Caco-2 (cell line): ENCODE measurements at regions not wholly inside any gene's neighbourhood (a gene's known extent, or its start where the extent isn't known, plus 50 kb on each side); places are given as distances from the start of the nearest gene placed in this dataset.

Experiments used
- BruUV-seq: library from RNA; stranded (reverse); fragments of 400-500 nt; replicated peaks from 2 replicates; lab custom pipeline; 2021; lab: Mats Ljungman, UMichigan
- CTCF ChIA-PET: fragments of 300-600 bp; sonication (Branson Sonifier 250); formaldehyde crosslinking; loops from one replicate; lab custom pipeline; 2022; ENCODE audit warnings: antibody characterized with exemption; lab: Charles Lee
- POLR2A ChIA-PET: fragments of 300-600 bp; sonication (Branson Sonifier 250); formaldehyde crosslinking; loops from one replicate; lab custom pipeline; 2022; ENCODE audit warnings: antibody characterized with exemption; lab: Charles Lee
- DNase-seq, 2 experiments: peaks; one replicate each; pipeline versions ENCODE4 v3.0.0 to v3.0.0-alpha.2; 2020 to 2022
- H3K27me3 ChIP-seq: replicated peaks from 2 replicates; pipeline ENCODE4 v1.6.0; 2011; ENCODE audit warnings: low read length; ENCODE audit not compliant: control insufficient read depth, insufficient read depth
- H3K36me3 ChIP-seq: 2 replicates; pipeline ENCODE4 v1.5.1; 2011; ENCODE audit warnings: low read length; ENCODE audit not compliant: control insufficient read depth, insufficient read depth
- H3K4me1 ChIP-seq: fragments of 250-450 bp; sonication (Bioruptor Pico); 2 replicates; pipeline ENCODE4 v1.5.1; 2020; ENCODE audit warnings: mild to moderate bottlenecking
- H3K4me3 ChIP-seq: 2 replicates; pipeline ENCODE4 v1.5.1; 2011; ENCODE audit warnings: low read depth, mild to moderate bottlenecking, control low read depth, low read length
- H3K9me3 ChIP-seq: fragments of 250-450 bp; sonication (Bioruptor Pico); 2 replicates; pipeline ENCODE4 v1.5.1; 2020; ENCODE audit warnings: mild to moderate bottlenecking, moderate library complexity
- H3K27ac Mint-ChIP-seq: one replicate; pipeline ENCODE4 v1.8.0; 2022; ENCODE audit warnings: mixed read lengths; ENCODE audit not compliant: unreplicated experiment
- H3K27me3 Mint-ChIP-seq: one replicate; pipeline ENCODE4 v1.8.0; 2022; ENCODE audit warnings: mixed read lengths; ENCODE audit not compliant: insufficient read depth, unreplicated experiment
- H3K36me3 Mint-ChIP-seq: one replicate; pipeline ENCODE4 v1.8.0; 2022; ENCODE audit warnings: mild to moderate bottlenecking, mixed read lengths; ENCODE audit not compliant: insufficient read depth, unreplicated experiment
- H3K4me1 Mint-ChIP-seq: one replicate; pipeline ENCODE4 v1.8.0; 2022; ENCODE audit warnings: low read depth, mixed read lengths; ENCODE audit not compliant: unreplicated experiment
- H3K4me3 Mint-ChIP-seq: one replicate; pipeline ENCODE4 v1.8.0; 2022; ENCODE audit warnings: mild to moderate bottlenecking, moderate library complexity, mixed read lengths; ENCODE audit not compliant: unreplicated experiment
- H3K9me3 Mint-ChIP-seq: one replicate; pipeline ENCODE4 v1.8.0; 2022; ENCODE audit warnings: mixed read lengths; ENCODE audit not compliant: unreplicated experiment
- CTCF ChIP-seq, 2 experiments: fragments of 200-600 bp in 1 of 2; IDR thresholded peaks; 1 replicate in 1 of 2; 2 replicates in 1 of 2; pipeline versions ENCODE4 v1.5.1 to v1.8.0; 2011 to 2022; ENCODE audit warnings: antibody characterized with exemption in 1 of 2, control low read depth in 1 of 2, inconsistent platforms in 1 of 2, low read depth in 1 of 2, low read length in 1 of 2, mild to moderate bottlenecking in 1 of 2, moderate library complexity in 1 of 2; ENCODE audit not compliant: insufficient read depth in 1 of 2, severe bottlenecking in 1 of 2, unreplicated experiment in 1 of 2
- intact Hi-C: fragments of 100-400 bp; cut with micrococcal nuclease; formaldehyde crosslinking; loops from one replicate; pipeline ENCODE4 v1.10.0; 2022; ENCODE audit not compliant: unreplicated experiment

- Mint-ChIP-seq H3K4me3 (no peak overlapping the region), H3K9me3 (no peaks in the 10 kb centered on the region), H3K4me1 (no peaks in the 10 kb centered on the region), H3K36me3 (no peaks in the 10 kb centered on the region), H3K27ac (no peak overlapping the region), H3K27me3 (no peaks in the 10 kb centered on the region)
- Histone ChIP-seq H3K27me3 (no peaks in the 10 kb centered on the region), H3K9me3 (no peaks in the 10 kb centered on the region), H3K4me1 (no peaks in the 10 kb centered on the region), H3K4me3 (no peak overlapping the region), H3K36me3 (no peaks in the 10 kb centered on the region)
- intact Hi-C loops = no loop called here
- ChIA-PET POLR2A (no interaction called here), CTCF (no interaction called here)
- no peak for DNase-seq
- no peak for TF ChIP-seq CTCF (IDR thresholded peaks at IDR 0.05; ENCODE audit: insufficient read depth in 1 of 2, low read depth in 1 of 2, low read length in 1 of 2, severe bottlenecking in 1 of 2, unreplicated experiment in 1 of 2)
- BruUV-seq = no TSS peak
These were observed 296.6 kb downstream of the PLOD2 start for GRCh38 chr3:145864336-145864735.

GRCh38 chr3:145865399-145866018 lies 295.5 kb downstream of the PLOD2 start:
- no peaks in the 10 kb centered on the region for H3K4me1 Mint-ChIP-seq
- DNase-seq = no peak
- no peaks in the 10 kb centered on the region for H3K36me3 Mint-ChIP-seq
- intact Hi-C loops = no loop called here
- Histone ChIP-seq H3K9me3 (no peaks in the 10 kb centered on the region), H3K27me3 (no peaks in the 10 kb centered on the region), H3K4me1 (no peaks in the 10 kb centered on the region), H3K36me3 (no peaks in the 10 kb centered on the region), H3K4me3 (no peak overlapping the region)
- H3K27ac Mint-ChIP-seq = no peak overlapping the region
- ChIA-PET POLR2A (no interaction called here), CTCF (no interaction called here)
- BruUV-seq = no TSS peak
- H3K27me3 Mint-ChIP-seq = no peaks in the 10 kb centered on the region
- no peak overlapping the region for H3K4me3 Mint-ChIP-seq
- H3K9me3 Mint-ChIP-seq = no peaks in the 10 kb centered on the region
- TF ChIP-seq CTCF (IDR thresholded peaks at IDR 0.05; ENCODE audit: insufficient read depth in 1 of 2, low read depth in 1 of 2, low read length in 1 of 2, severe bottlenecking in 1 of 2, unreplicated experiment in 1 of 2) = no peak

GRCh38 chr3:145869958-145870357 lies 291.0 kb downstream of the PLOD2 start:
- BruUV-seq = no TSS peak
- Histone ChIP-seq H3K36me3 (no peaks in the 10 kb centered on the region), H3K4me3 (no peak overlapping the region), H3K9me3 (no peaks in the 10 kb centered on the region), H3K4me1 (no peaks in the 10 kb centered on the region), H3K27me3 (no peaks in the 10 kb centered on the region)
- no peak for TF ChIP-seq CTCF (IDR thresholded peaks at IDR 0.05; ENCODE audit: insufficient read depth in 1 of 2, low read depth in 1 of 2, low read length in 1 of 2, severe bottlenecking in 1 of 2, unreplicated experiment in 1 of 2)
- H3K27ac Mint-ChIP-seq = no peak overlapping the region
- no peaks in the 10 kb centered on the region for H3K9me3 Mint-ChIP-seq
- ChIA-PET POLR2A (no interaction called here), CTCF (no interaction called here)
- no peaks in the 10 kb centered on the region for H3K27me3 Mint-ChIP-seq
- no peaks in the 10 kb centered on the region for H3K4me1 Mint-ChIP-seq
- H3K4me3 Mint-ChIP-seq = no peak overlapping the region
- no peaks in the 10 kb centered on the region for H3K36me3 Mint-ChIP-seq
- no peak for DNase-seq
- intact Hi-C loops = no loop called here
